ENCODE measurements at regions not wholly inside any gene's neighbourhood (a gene's known extent, or its start where the extent isn't known, plus 50 kb on each side); places are given as distances from the start of the nearest gene placed in this dataset.

- no peak overlapping the region for H3K9ac ChIP-seq (ENCODE audit: insufficient read depth, low read length)
- DNase-seq (ENCODE audit: low read depth in 2 of 2) = peak; percentile 67 to 92
- no peak for TF ChIP-seq EZH2 (IDR thresholded peaks at IDR 0.05; ENCODE audit: low read length, missing control alignments)
- TF ChIP-seq, protein P1, sequence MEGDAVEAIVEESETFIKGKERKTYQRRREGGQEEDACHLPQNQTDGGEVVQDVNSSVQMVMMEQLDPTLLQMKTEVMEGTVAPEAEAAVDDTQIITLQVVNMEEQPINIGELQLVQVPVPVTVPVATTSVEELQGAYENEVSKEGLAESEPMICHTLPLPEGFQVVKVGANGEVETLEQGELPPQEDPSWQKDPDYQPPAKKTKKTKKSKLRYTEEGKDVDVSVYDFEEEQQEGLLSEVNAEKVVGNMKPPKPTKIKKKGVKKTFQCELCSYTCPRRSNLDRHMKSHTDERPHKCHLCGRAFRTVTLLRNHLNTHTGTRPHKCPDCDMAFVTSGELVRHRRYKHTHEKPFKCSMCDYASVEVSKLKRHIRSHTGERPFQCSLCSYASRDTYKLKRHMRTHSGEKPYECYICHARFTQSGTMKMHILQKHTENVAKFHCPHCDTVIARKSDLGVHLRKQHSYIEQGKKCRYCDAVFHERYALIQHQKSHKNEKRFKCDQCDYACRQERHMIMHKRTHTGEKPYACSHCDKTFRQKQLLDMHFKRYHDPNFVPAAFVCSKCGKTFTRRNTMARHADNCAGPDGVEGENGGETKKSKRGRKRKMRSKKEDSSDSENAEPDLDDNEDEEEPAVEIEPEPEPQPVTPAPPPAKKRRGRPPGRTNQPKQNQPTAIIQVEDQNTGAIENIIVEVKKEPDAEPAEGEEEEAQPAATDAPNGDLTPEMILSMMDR (conservative IDR thresholded peaks at IDR 0.05 in 1 of 2, IDR thresholded peaks at IDR 0.05 in 1 of 2; ENCODE audit: low read depth in 1 of 2, low read length in 2 of 2) = no peak
Measured at GRCh38 chr2:37775908-37776250, 104.4 kb upstream of the CDC42EP3 start.

DNA sequence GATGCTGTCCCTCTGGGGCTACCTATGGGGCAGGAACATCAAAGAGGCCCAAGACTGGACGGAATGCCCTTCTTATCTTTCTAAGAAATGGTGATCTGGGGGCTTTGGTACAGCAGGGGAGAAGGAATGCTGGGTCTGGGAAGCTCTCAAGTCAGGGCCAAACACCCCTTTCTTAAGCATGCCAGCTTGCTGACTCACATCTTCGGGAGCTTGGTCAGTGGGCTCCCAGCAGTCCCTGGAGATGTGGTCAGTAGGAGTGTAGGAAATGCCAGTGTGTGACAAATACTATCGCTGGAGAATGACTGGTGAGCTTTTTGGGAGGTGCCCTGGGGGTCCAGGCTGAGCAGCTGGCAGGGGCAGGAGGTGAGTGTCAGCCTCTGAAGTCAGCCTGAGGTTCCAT is 105.0 kb upstream of the CDC42EP3 start:
- Histone ChIP-seq H3K9ac (ENCODE audit: insufficient read depth, low read length) (no peak overlapping the region), H3K27me3 (ENCODE audit: control insufficient read depth, insufficient read depth, low read length) (no peaks in the 10 kb centered on the region), H3K4me2 (ENCODE audit: extremely low read depth, insufficient read depth, low read length) (peak overlapping the region; percentile 21), H3K36me3 (ENCODE audit: control insufficient read depth, insufficient read depth, low read length) (no peaks in the 10 kb centered on the region), H3K4me3 (replicated peaks in 1 of 4; ENCODE audit: control extremely low read depth in 1 of 4, insufficient read depth in 1 of 4, low read depth in 3 of 4, low read length in 4 of 4) (no peak overlapping the region), H3K9me3 (ENCODE audit: control insufficient read depth, insufficient read depth, low read depth, low read length) (no peaks in the 10 kb centered on the region), H4K20me1 (ENCODE audit: control insufficient read depth, extremely low read depth, insufficient read depth, low read length) (no peaks in the 10 kb centered on the region), H3K4me1 (ENCODE audit: control insufficient read depth, extremely low read depth, insufficient read depth, low read length) (peaks cover 41% of the 10 kb centered on the region), H3K79me2 (ENCODE audit: control insufficient read depth, insufficient read depth, low read length) (no peaks in the 10 kb centered on the region), H3K27ac (ENCODE audit: insufficient read depth, low read length) (peak overlapping the region; percentile 63), H2AFZ (ENCODE audit: low read length) (no peak overlapping the region)
- no peak for TF ChIP-seq EZH2 (IDR thresholded peaks at IDR 0.05; ENCODE audit: low read length, missing control alignments)
- TF ChIP-seq, protein P1 (conservative IDR thresholded peaks at IDR 0.05 in 1 of 2, IDR thresholded peaks at IDR 0.05 in 1 of 2; ENCODE audit: low read depth in 1 of 2, low read length in 2 of 2) = no peak
- DNase-seq (ENCODE audit: low read depth in 2 of 2) = peak; percentile 74 to 99

More at GRCh38 chr2:37775908-37776250, 104.4 kb upstream of the CDC42EP3 start:
- Histone ChIP-seq H4K20me1 (ENCODE audit: control insufficient read depth, extremely low read depth, insufficient read depth, low read length) (no peaks in the 10 kb centered on the region), H3K9me3 (ENCODE audit: control insufficient read depth, insufficient read depth, low read depth, low read length) (no peaks in the 10 kb centered on the region), H3K27me3 (ENCODE audit: control insufficient read depth, insufficient read depth, low read length) (no peaks in the 10 kb centered on the region), H3K4me1 (ENCODE audit: control insufficient read depth, extremely low read depth, insufficient read depth, low read length) (peaks cover 43% of the 10 kb centered on the region), H3K36me3 (ENCODE audit: control insufficient read depth, insufficient read depth, low read length) (no peaks in the 10 kb centered on the region), H3K4me2 (ENCODE audit: extremely low read depth, insufficient read depth, low read length) (no peak overlapping the region), H3K4me3 (replicated peaks in 1 of 4; ENCODE audit: control extremely low read depth in 1 of 4, insufficient read depth in 1 of 4, low read depth in 3 of 4, low read length in 4 of 4) (no peak overlapping the region), H2AFZ (ENCODE audit: low read length) (no peak overlapping the region), H3K27ac (ENCODE audit: insufficient read depth, low read length) (peak overlapping the region; percentile 63), H3K79me2 (ENCODE audit: control insufficient read depth, insufficient read depth, low read length) (no peaks in the 10 kb centered on the region)

DNA sequence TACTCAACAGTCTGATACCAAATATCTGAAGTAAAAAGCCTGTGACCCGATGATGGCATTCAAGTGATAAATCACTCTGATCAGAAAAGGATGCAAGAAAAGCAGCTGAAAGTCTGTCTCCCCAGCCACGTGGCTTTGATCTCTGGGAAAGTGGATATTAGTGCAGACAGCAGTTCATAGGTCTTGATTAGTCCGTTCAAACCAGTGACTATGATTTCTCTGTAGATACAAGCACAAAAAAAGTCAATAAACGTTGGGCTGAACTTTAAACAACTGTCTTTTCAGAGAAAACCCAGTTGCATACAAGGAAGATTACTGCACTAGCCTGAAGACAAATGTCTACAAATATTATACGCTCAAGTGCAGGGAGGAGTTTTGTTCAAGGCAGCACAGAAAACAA is 107.7 kb upstream of the CDC42EP3 start:
- H3K4me2 ChIP-seq (ENCODE audit: extremely low read depth, insufficient read depth, low read length) = no peak overlapping the region

More for the DNA sequence above, 107.7 kb upstream of the CDC42EP3 start:
- no peak overlapping the region for H2AFZ ChIP-seq (ENCODE audit: low read length)
- TF ChIP-seq EZH2 (IDR thresholded peaks at IDR 0.05; ENCODE audit: low read length, missing control alignments) = no peak
- TF ChIP-seq, protein P1 (conservative IDR thresholded peaks at IDR 0.05 in 1 of 2, IDR thresholded peaks at IDR 0.05 in 1 of 2; ENCODE audit: low read depth in 1 of 2, low read length in 2 of 2) = no peak
- no peaks in the 10 kb centered on the region for H4K20me1 ChIP-seq (ENCODE audit: control insufficient read depth, extremely low read depth, insufficient read depth, low read length)
- H3K36me3 ChIP-seq (ENCODE audit: control insufficient read depth, insufficient read depth, low read length) = no peaks in the 10 kb centered on the region
- no peak overlapping the region for H3K4me3 ChIP-seq (replicated peaks in 1 of 4; ENCODE audit: control extremely low read depth in 1 of 4, insufficient read depth in 1 of 4, low read depth in 3 of 4, low read length in 4 of 4)
- peaks cover 50% of the 10 kb centered on the region for H3K4me1 ChIP-seq (ENCODE audit: control insufficient read depth, extremely low read depth, insufficient read depth, low read length)
- no peak overlapping the region for H3K9ac ChIP-seq (ENCODE audit: insufficient read depth, low read length)
- no peaks in the 10 kb centered on the region for H3K9me3 ChIP-seq (ENCODE audit: control insufficient read depth, insufficient read depth, low read depth, low read length)
- DNase-seq (ENCODE audit: low read depth in 2 of 2) = peak in 1 of 2 donors; percentile 42
- H3K79me2 ChIP-seq (ENCODE audit: control insufficient read depth, insufficient read depth, low read length) = no peaks in the 10 kb centered on the region
- H3K27me3 ChIP-seq (ENCODE audit: control insufficient read depth, insufficient read depth, low read length) = no peaks in the 10 kb centered on the region
- H3K27ac ChIP-seq (ENCODE audit: insufficient read depth, low read length) = no peak overlapping the region
